IPS-NIHi7 (cell line): ENCODE measurements at regions not wholly inside any gene's neighbourhood (a gene's known extent, or its start where the extent isn't known, plus 50 kb on each side); places are given as distances from the start of the nearest gene placed in this dataset.
A peak's percentile ranks its signal among the peaks of the same experiment; 100 is the strongest.

Experiments
- DNase-seq: peaks from one replicate; pipeline ENCODE4 v3.0.0; 2012; ENCODE audit warnings: mixed read lengths; ENCODE audit errors: extremely low spot score

DNA sequence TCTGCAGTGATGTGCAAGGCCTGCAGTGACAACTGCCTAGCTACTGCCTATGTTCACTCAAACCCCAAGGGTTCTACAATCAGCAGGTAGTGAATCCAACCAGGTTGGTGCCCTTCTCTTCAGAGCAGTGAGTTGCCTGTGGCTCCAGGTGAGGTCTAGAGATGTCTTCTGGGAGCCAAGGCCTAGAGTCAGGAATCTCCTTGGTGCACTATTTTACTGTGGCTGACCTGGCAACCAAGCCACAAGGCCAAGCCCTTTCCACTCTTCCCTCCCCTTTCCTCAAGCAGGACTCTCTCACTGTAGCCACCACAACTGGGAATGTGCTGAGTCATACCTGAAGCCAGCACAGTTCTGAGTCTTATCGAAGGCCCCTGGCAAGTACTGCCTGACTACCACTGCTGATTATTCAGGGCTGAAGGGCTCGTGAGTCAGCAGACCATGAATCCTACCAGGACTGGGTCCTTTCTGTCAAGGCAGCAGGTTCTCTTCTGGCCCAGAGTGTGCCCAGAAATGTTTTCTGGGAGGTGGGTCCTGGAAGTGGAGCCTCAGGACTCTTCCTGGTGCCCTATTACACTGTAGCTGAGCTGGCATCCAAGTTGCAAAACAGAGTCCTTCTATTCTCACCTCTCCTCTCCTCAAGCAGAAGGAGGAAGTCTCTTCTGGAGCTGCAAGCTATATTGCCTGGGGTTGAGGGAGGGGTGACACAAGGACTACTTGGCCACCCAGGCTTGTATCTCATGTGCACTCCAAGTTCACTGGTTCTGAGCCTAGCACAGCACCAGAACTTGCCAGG is 111.6 kb downstream of the BTC start:
- peak; percentile 26 for DNase-seq

DNA sequence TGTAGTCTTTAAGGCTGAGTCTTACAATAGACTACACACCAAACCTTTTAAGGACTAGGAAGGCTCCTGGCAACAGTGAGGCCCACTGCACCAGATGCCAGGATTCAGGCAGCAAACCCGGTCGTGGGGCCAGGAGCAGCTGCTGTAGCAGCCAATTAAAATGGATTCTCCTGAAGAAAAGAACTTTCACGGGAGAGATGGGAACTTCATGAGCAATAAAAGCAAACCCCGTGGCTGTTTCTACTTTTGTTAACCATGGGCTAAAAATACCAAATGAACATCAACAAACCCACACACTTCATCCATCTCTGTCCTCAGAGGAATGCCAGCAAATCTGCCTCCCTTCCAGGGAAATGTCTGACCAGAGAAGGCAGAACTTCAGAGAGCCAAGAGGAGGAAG is 101.4 kb downstream of the BTC start:
- DNase-seq: no peak
